GM12878 (cell line): ENCODE measurements at regions not wholly inside any gene's neighbourhood (a gene's known extent, or its start where the extent isn't known, plus 50 kb on each side); places are given as distances from the start of the nearest gene placed in this dataset.
"Not testable (repeated sequence)": the region's sequence is repeated elsewhere in the genome, so short reads cannot be mapped to it uniquely, and the experiment has no call there.

Source experiments
- ATAC-seq: fragments of 200-7000 bp; cut with Tn5 transposase; 3 replicates; pipeline ENCODE4 v1.9.1; 2020; ENCODE audit warnings: mild to moderate bottlenecking, moderate library complexity
- BruUV-seq: library from RNA; stranded (reverse); fragments of 400-500 nt; replicated peaks from 2 replicates; lab custom pipeline; 2021; lab: Mats Ljungman, UMichigan
- CTCF ChIA-PET: fragments of 300-600 bp; sonication (Branson Sonifier 250); formaldehyde crosslinking; extraction: SDS; loops from one replicate; lab custom pipeline; 2021; ENCODE audit warnings: inconsistent platforms; lab: Yijun Ruan, JAX
- POLR2A ChIA-PET: fragments of 350-600 bp; formaldehyde crosslinking; extraction: SDS; loops from one replicate; lab custom pipeline; 2021; ENCODE audit warnings: inconsistent platforms; lab: Charles Lee
- RAD21 ChIA-PET: fragments of 300-600 bp; sonication (Branson Sonifier 250); formaldehyde crosslinking; loops from one replicate; lab custom pipeline; 2023; ENCODE audit warnings: antibody characterized with exemption; ENCODE audit not compliant: unreplicated experiment; lab: Charles Lee
- SMC1A ChIA-PET: fragments of 300-600 bp; sonication (Branson Sonifier 250); formaldehyde crosslinking; loops from one replicate; lab custom pipeline; 2023; ENCODE audit not compliant: unreplicated experiment, uncharacterized antibody; lab: Charles Lee
- DNase-seq: peaks from one replicate; pipeline ENCODE4 v3.0.0-alpha.2; 2011; ENCODE audit warnings: low read depth, low spot score
- FAIRE-seq: peaks from 3 replicates; lab custom pipeline; 2011; peaks lifted over from hg19 to GRCh38; lab: Jason Lieb, UNC
- H2AFZ ChIP-seq: 2 replicates; pipeline ENCODE4 v1.6.0; 2011; ENCODE audit warnings: low read depth, low read length, control low read depth; ENCODE audit not compliant: control insufficient read depth
- H3K27ac ChIP-seq: 2 replicates; pipeline ENCODE4 v1.5.1; 2011; ENCODE audit warnings: control low read depth; ENCODE audit not compliant: control insufficient read depth, insufficient read depth
- H3K27me3 ChIP-seq, 2 experiments: replicated peaks in 1 of 2; 2 replicates each; pipeline versions ENCODE4 v1.6.0 to v1.6.1; 2011; ENCODE audit warnings: low read length in 1 of 2; ENCODE audit not compliant: control insufficient read depth in 2 of 2, insufficient read depth in 2 of 2
- H3K36me3 ChIP-seq, 2 experiments: 2 replicates each; pipeline ENCODE4 v1.5.1; 2011; ENCODE audit warnings: low read length in 1 of 2; ENCODE audit not compliant: control insufficient read depth in 2 of 2, insufficient read depth in 2 of 2
- H3K4me1 ChIP-seq: 2 replicates; pipeline ENCODE4 v1.6.1; 2011; ENCODE audit warnings: mild to moderate bottlenecking, low read length, moderate library complexity, mixed read lengths; ENCODE audit not compliant: control insufficient read depth, insufficient read depth
- H3K4me2 ChIP-seq: 2 replicates; pipeline ENCODE4 v1.6.0; 2011; ENCODE audit warnings: control low read depth; ENCODE audit not compliant: control insufficient read depth, insufficient read depth
- H3K4me3 ChIP-seq: fragments of 200-600 bp; sonication (generic); 2 replicates; pipeline ENCODE4 v1.5.1; 2016
- H3K79me2 ChIP-seq: 2 replicates; pipeline ENCODE4 v1.6.0; 2011; ENCODE audit warnings: low read length; ENCODE audit not compliant: control insufficient read depth, insufficient read depth
- H3K9ac ChIP-seq: 2 replicates; pipeline ENCODE4 v1.8.0; 2011; ENCODE audit warnings: low read length, control low read depth, mixed read lengths; ENCODE audit not compliant: control insufficient read depth, insufficient read depth
- H3K9me3 ChIP-seq: replicated peaks from 3 replicates; pipeline ENCODE4 v1.5.1; 2011; ENCODE audit warnings: mild to moderate bottlenecking, low read length; ENCODE audit not compliant: control insufficient read depth, insufficient read depth
- H4K20me1 ChIP-seq: 2 replicates; pipeline ENCODE4 v1.6.0; 2011; ENCODE audit not compliant: control insufficient read depth, insufficient read depth
- FOXM1 ChIP-seq: IDR thresholded peaks from 2 replicates; pipeline ENCODE4 v1.6.1; 2012; ENCODE audit warnings: low read depth, mild to moderate bottlenecking, inconsistent platforms, low read length, moderate library complexity
- HDAC6 ChIP-seq: fragments of 200-600 bp; sonication (generic); IDR thresholded peaks from one replicate; pipeline ENCODE4 v1.8.0; 2017; ENCODE audit warnings: antibody characterized with exemption; ENCODE audit not compliant: unreplicated experiment
- IKZF2 ChIP-seq, 2 experiments: fragments of 450-650 bp; IDR thresholded peaks; 2 replicates each; pipeline ENCODE4 v1.6.1; 2017; ENCODE audit warnings: mild to moderate bottlenecking in 2 of 2, moderate library complexity in 2 of 2
- KDM1A ChIP-seq: fragments of 200-600 bp; sonication (generic); IDR thresholded peaks from 2 replicates; pipeline ENCODE4 v1.6.1; 2016; ENCODE audit warnings: borderline replicate concordance
- PKNOX1 ChIP-seq: fragments of 450-650 bp; IDR thresholded peaks from 2 replicates; pipeline ENCODE4 v1.6.1; 2016; ENCODE audit warnings: mild to moderate bottlenecking
- SIX5 ChIP-seq: IDR thresholded peaks from 2 replicates; pipeline ENCODE4 v1.6.1; 2011; ENCODE audit warnings: mild to moderate bottlenecking, low read depth, low read length, moderate library complexity; ENCODE audit not compliant: severe bottlenecking
- SUPT20H ChIP-seq: IDR thresholded peaks from 2 replicates; pipeline ENCODE4 v1.6.1; 2011; ENCODE audit warnings: low read depth, mild to moderate bottlenecking, low read length, moderate library complexity, borderline replicate concordance; ENCODE audit not compliant: control insufficient read depth
- WGBS: methylation state at CpG from one replicate; pipeline ENCODE4 v1.1.6; 2016; ENCODE audit warnings: low lambda C conversion rate; ENCODE audit not compliant: insufficient replicate concordance, insufficient coverage; ENCODE audit errors: missing lambda C conversion rate; 5-methylcytosine and 5-hydroxymethylcytosine counted together
- in situ Hi-C: fragments of 300-500 bp; cut with MboI; formaldehyde crosslinking; loops from 9 replicates; pipeline ENCODE4 v1.14.3; 2018; ENCODE audit warnings: mixed read lengths
- intact Hi-C: fragments of 100-400 bp; cut with micrococcal nuclease; formaldehyde crosslinking; loops from one replicate; pipeline ENCODE4 v1.14.2; 2022; ENCODE audit not compliant: unreplicated experiment
- TF ChIP-seq, protein P1 (sequence below): fragments of 450-650 bp; formaldehyde crosslinking; IDR thresholded peaks from 2 replicates; pipeline ENCODE4 v1.4.0; 2020; ENCODE audit warnings: mild to moderate bottlenecking, moderate library complexity

- CTCF ChIA-PET, H2AFZ ChIP-seq: not testable (repeated sequence)
These were observed 135.1 kb downstream of the ZNF92 start for GRCh38 chr7:65508581-65509367.

DNA sequence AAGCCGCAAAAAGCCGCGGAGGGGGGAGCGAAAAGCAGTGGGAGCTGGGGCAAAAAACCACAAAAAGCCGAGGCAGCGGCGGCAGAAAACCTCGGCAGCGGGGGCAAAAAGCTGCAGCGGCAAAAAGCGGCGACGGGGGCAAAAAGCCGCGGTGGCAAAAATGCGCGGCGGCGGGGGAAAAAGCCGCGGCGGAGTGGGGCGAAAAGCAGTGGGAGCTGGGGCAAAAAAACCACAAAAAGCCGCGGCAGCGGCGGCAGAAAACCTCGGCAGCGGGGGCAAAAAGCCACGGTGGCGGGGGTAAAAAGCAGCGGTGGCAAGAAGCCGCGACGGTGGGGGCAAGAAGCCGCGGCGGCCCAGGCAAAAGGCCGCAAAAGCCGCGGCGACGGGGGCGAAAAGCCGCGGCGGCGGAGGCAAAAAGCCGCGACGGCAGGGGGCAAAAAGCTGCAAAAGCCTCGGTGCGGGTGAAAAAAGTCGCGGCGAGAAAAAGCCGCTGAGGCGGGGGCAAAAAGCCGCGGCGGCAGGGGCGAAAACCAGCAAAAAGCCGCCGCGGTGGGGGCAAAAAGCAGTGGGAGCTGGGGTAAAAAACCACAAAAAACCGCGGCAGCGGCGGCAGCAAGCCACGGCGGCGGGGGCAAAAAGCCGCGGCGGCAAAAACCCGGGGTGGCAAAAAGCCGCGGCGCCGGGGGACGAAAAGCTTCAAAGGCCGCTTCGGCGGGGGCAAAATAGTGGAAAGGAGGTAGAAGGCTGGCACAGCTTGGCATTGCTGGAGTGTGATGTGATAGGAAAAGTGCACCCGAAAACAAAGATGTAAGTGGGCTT is 135.9 kb downstream of the ZNF92 start:
- H3K36me3 ChIP-seq: no peaks in the 10 kb centered on the region
- DNase-seq (no peak), ATAC-seq (no peak), FAIRE-seq (no peak)
- H3K79me2 ChIP-seq: no peaks in the 10 kb centered on the region
- no peak for TF ChIP-seq SUPT20H
- TF ChIP-seq PKNOX1: no peak
- TF ChIP-seq KDM1A: no peak
- TF ChIP-seq HDAC6: no peak
- TF ChIP-seq IKZF2 (IDR thresholded peaks at IDR 0.05): no peak
- TF ChIP-seq, protein P1, sequence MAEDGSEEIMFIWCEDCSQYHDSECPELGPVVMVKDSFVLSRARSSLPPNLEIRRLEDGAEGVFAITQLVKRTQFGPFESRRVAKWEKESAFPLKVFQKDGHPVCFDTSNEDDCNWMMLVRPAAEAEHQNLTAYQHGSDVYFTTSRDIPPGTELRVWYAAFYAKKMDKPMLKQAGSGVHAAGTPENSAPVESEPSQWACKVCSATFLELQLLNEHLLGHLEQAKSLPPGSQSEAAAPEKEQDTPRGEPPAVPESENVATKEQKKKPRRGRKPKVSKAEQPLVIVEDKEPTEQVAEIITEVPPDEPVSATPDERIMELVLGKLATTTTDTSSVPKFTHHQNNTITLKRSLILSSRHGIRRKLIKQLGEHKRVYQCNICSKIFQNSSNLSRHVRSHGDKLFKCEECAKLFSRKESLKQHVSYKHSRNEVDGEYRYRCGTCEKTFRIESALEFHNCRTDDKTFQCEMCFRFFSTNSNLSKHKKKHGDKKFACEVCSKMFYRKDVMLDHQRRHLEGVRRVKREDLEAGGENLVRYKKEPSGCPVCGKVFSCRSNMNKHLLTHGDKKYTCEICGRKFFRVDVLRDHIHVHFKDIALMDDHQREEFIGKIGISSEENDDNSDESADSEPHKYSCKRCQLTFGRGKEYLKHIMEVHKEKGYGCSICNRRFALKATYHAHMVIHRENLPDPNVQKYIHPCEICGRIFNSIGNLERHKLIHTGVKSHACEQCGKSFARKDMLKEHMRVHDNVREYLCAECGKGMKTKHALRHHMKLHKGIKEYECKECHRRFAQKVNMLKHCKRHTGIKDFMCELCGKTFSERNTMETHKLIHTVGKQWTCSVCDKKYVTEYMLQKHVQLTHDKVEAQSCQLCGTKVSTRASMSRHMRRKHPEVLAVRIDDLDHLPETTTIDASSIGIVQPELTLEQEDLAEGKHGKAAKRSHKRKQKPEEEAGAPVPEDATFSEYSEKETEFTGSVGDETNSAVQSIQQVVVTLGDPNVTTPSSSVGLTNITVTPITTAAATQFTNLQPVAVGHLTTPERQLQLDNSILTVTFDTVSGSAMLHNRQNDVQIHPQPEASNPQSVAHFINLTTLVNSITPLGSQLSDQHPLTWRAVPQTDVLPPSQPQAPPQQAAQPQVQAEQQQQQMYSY (CRISPR knock-in tag): no peak
- TF ChIP-seq FOXM1: no peak
- TF ChIP-seq SIX5: no peak
- H3K27ac ChIP-seq: no peak overlapping the region
- intact Hi-C loops: no loop called here
- POLR2A ChIA-PET: no interaction called here
- WGBS: no CpG with 5 or more reads among the region's 85 CpGs
- SMC1A ChIA-PET: no interaction called here
- CTCF ChIA-PET: no interaction called here
- H2AFZ ChIP-seq: no peak overlapping the region
- H3K4me1 ChIP-seq: no peaks in the 10 kb centered on the region
- no peaks in the 10 kb centered on the region for H3K9me3 ChIP-seq
- H3K4me3 ChIP-seq: no peak overlapping the region
- H3K27me3 ChIP-seq: no peaks in the 10 kb centered on the region
- no peak overlapping the region for H3K4me2 ChIP-seq
- no peak overlapping the region for H3K9ac ChIP-seq
- BruUV-seq: no TSS peak
- in situ Hi-C loops: no loop called here
- H4K20me1 ChIP-seq: no peaks in the 10 kb centered on the region
- RAD21 ChIA-PET: no interaction called here

More at GRCh38 chr7:65508581-65509367, 135.1 kb downstream of the ZNF92 start:
- H3K36me3 ChIP-seq, FAIRE-seq, intact Hi-C loops, H3K27ac ChIP-seq, SMC1A ChIA-PET, H3K27me3 ChIP-seq, DNase-seq, ATAC-seq, H3K79me2 ChIP-seq, H3K4me1 ChIP-seq, BruUV-seq, H3K9me3 ChIP-seq, in situ Hi-C loops, H3K4me3 ChIP-seq, H4K20me1 ChIP-seq, H3K4me2 ChIP-seq, RAD21 ChIA-PET, POLR2A ChIA-PET, H3K9ac ChIP-seq: not testable (repeated sequence)
- no CpG with 5 or more reads among the region's 85 CpGs for WGBS
